Loucy (cell line): ENCODE measurements at regions not wholly inside any gene's neighbourhood (a gene's known extent, or its start where the extent isn't known, plus 50 kb on each side); places are given as distances from the start of the nearest gene placed in this dataset.
"Not testable (repeated sequence)": the region's sequence is repeated elsewhere in the genome, so short reads cannot be mapped to it uniquely, and the experiment has no call there.

Experiments used
- H2AFZ ChIP-seq: fragments of 200-600 bp; sonication (generic); 2 replicates; pipeline ENCODE4 v1.6.0; 2016; ENCODE audit warnings: antibody characterized with exemption, mild to moderate bottlenecking, low read length, moderate library complexity
- H3F3A ChIP-seq: fragments of 200-600 bp; 2 replicates; pipeline ENCODE4 v1.6.0; 2016; ENCODE audit warnings: antibody characterized with exemption, low read depth, mild to moderate bottlenecking
- H3K27me3 ChIP-seq: fragments of 200-600 bp; sonication (generic); 2 replicates; pipeline ENCODE4 v1.6.1; 2014; ENCODE audit warnings: low read length, mild to moderate bottlenecking; ENCODE audit not compliant: insufficient read depth, poor library complexity, severe bottlenecking
- H3K36me3 ChIP-seq: fragments of 200-600 bp; sonication (generic); 2 replicates; pipeline ENCODE4 v1.6.1; 2016; ENCODE audit warnings: low read length; ENCODE audit not compliant: insufficient read depth
- H3K4me1 ChIP-seq: fragments of 200-600 bp; sonication (generic); 2 replicates; pipeline ENCODE4 v1.5.1; 2014; ENCODE audit warnings: low read length, mild to moderate bottlenecking; ENCODE audit not compliant: insufficient read depth, poor library complexity, severe bottlenecking
- H3K4me2 ChIP-seq: fragments of 200-600 bp; sonication (generic); 2 replicates; pipeline ENCODE4 v1.6.0; 2014; ENCODE audit warnings: antibody characterized with exemption, low read length, low read depth, mild to moderate bottlenecking; ENCODE audit not compliant: poor library complexity, severe bottlenecking
- H3K4me3 ChIP-seq: fragments of 200-600 bp; sonication (generic); 2 replicates; pipeline ENCODE4 v1.5.1; 2014; ENCODE audit warnings: low read length, mild to moderate bottlenecking, mixed read lengths; ENCODE audit not compliant: poor library complexity, severe bottlenecking
- H3K79me2 ChIP-seq: fragments of 200-600 bp; sonication (generic); 2 replicates; pipeline ENCODE4 v1.6.1; 2014; ENCODE audit warnings: low read length; ENCODE audit not compliant: insufficient read depth
- H3K9ac ChIP-seq: fragments of 200-600 bp; sonication (generic); 2 replicates; pipeline ENCODE4 v1.6.0; 2014; ENCODE audit warnings: mild to moderate bottlenecking, low read depth, low read length, moderate library complexity; ENCODE audit not compliant: poor library complexity, severe bottlenecking
- H3K9me2 ChIP-seq: fragments of 200-600 bp; sonication (generic); replicated peaks from 2 replicates; pipeline ENCODE4 v1.6.1; 2016; ENCODE audit warnings: low read depth, low read length, mixed read lengths
- H3K9me3 ChIP-seq: fragments of 200-600 bp; sonication (generic); 2 replicates; pipeline ENCODE4 v1.6.1; 2014; ENCODE audit warnings: mild to moderate bottlenecking, antibody characterized with exemption, low read length, low read depth; ENCODE audit not compliant: insufficient read depth
- H4K20me1 ChIP-seq: fragments of 200-600 bp; sonication (generic); 2 replicates; pipeline ENCODE4 v1.6.0; 2014; ENCODE audit warnings: antibody characterized with exemption, low read length, mild to moderate bottlenecking; ENCODE audit not compliant: insufficient read depth, poor library complexity, severe bottlenecking
- EZH2phosphoT487 ChIP-seq: fragments of 200-600 bp; IDR thresholded peaks from 2 replicates; pipeline ENCODE4 v1.6.1; 2018; ENCODE audit warnings: antibody characterized with exemption, mild to moderate bottlenecking, moderate library complexity, borderline replicate concordance
- TF ChIP-seq, protein P1 (sequence below): fragments of 200-600 bp; sonication (generic); conservative IDR thresholded peaks from 2 replicates; pipeline ENCODE4 v1.5.1; 2014; ENCODE audit warnings: mild to moderate bottlenecking, antibody characterized with exemption, low read length

DNA sequence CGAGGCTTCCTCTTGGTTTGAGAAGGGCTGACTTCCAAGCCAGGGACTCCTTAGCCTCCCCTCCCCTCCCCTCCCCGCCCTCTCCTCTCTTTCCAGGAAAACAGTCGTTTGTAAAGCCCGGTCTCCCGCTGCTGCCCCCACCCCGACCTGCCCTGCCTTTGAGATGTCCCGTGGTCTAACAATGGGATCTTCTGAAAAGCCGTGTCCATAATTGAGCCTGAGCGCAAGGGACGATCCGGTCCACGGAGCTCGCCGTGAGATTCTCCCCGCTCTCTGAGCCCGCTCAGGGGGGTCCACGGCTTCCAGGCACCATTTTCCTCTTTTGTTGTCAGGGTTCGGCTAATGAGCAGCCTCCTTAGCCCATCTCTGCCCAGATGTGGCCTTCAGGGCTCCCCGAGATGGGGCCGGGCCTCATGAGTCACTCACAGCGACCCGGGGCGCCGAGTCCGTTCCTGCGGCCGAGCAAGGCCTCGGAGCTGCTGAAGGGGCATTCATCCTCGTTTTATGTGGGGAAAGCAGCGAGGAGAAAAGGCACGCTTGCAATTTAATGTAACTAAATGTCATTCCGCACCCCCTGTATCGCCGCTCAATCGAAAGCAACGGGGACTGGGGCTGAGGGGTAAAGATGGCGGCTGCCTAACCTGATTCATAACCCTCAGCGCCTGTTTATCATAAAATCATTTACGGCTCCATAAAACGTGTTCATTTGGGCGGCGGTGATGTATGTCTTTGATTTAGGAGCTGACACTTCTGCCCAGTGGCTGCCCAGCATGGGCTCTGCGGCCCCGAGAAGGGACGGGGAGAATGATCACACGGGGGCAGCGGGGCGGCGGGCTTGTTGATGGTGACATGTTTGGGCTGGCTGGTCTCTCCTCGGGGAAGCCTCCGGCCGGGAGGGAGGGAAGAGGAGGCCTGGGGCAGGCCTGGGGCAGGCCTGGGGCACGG is 232.6 kb upstream of the C1orf174 start:
- Histone ChIP-seq H4K20me1 (no peaks in the 10 kb centered on the region), H3F3A (no peaks in the 10 kb centered on the region), H3K27me3 (no peaks in the 10 kb centered on the region), H3K36me3 (no peaks in the 10 kb centered on the region), H3K9ac (no peak overlapping the region), H3K9me3 (no peaks in the 10 kb centered on the region), H3K79me2 (no peaks in the 10 kb centered on the region), H3K4me3 (no peak overlapping the region), H3K9me2 (no peaks in the 10 kb centered on the region), H3K4me2 (no peak overlapping the region), H2AFZ (no peak overlapping the region), H3K4me1 (no peaks in the 10 kb centered on the region)
- TF ChIP-seq EZH2phosphoT487: no peak
- TF ChIP-seq, protein P1, sequence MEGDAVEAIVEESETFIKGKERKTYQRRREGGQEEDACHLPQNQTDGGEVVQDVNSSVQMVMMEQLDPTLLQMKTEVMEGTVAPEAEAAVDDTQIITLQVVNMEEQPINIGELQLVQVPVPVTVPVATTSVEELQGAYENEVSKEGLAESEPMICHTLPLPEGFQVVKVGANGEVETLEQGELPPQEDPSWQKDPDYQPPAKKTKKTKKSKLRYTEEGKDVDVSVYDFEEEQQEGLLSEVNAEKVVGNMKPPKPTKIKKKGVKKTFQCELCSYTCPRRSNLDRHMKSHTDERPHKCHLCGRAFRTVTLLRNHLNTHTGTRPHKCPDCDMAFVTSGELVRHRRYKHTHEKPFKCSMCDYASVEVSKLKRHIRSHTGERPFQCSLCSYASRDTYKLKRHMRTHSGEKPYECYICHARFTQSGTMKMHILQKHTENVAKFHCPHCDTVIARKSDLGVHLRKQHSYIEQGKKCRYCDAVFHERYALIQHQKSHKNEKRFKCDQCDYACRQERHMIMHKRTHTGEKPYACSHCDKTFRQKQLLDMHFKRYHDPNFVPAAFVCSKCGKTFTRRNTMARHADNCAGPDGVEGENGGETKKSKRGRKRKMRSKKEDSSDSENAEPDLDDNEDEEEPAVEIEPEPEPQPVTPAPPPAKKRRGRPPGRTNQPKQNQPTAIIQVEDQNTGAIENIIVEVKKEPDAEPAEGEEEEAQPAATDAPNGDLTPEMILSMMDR: no peak

DNA sequence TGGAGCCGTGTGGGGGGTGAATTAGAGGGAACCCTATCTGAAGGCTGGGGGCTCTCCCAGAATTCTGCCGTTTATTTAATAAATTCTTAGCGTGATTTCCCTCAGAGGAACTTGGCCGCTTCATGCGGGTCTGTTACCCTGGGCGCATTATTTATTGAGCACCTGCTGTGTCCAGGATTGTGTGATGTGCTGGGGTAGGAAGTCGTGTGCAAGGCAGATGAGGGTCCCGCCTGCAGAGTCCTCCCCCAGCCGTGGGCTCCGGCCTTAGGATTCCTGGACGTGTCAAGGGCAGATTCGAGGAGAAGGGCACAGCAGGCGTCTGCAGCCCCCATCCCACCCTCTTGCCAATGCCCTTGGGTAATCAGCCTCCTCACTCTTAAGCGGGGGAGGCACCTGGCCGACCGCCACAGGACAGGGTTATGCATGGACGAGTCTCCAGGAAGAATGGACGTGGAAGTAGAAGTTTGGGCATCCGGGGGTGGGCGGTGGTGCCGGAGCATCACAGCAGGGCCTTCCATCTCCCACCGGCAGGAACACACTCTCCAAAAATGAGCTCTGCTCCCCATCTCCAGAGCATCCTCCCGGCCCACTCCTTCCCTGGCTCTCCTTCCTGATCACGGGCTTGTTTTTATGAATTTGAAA is 233.3 kb upstream of the C1orf174 start:
- H3K4me2 ChIP-seq: no peak overlapping the region
- no peaks in the 10 kb centered on the region for H3K79me2 ChIP-seq
- H2AFZ ChIP-seq: no peak overlapping the region
- peaks cover 6% of the 10 kb centered on the region for H3K4me1 ChIP-seq
- H3K9ac ChIP-seq: no peak overlapping the region
- no peak overlapping the region for H3K4me3 ChIP-seq
- no peaks in the 10 kb centered on the region for H3K36me3 ChIP-seq
- no peaks in the 10 kb centered on the region for H3K9me2 ChIP-seq
- TF ChIP-seq, protein P1: no peak
- no peak for TF ChIP-seq EZH2phosphoT487
- H3F3A ChIP-seq: no peaks in the 10 kb centered on the region
- H3K9me3 ChIP-seq: no peaks in the 10 kb centered on the region
- H3K27me3 ChIP-seq: no peaks in the 10 kb centered on the region
- no peaks in the 10 kb centered on the region for H4K20me1 ChIP-seq

DNA sequence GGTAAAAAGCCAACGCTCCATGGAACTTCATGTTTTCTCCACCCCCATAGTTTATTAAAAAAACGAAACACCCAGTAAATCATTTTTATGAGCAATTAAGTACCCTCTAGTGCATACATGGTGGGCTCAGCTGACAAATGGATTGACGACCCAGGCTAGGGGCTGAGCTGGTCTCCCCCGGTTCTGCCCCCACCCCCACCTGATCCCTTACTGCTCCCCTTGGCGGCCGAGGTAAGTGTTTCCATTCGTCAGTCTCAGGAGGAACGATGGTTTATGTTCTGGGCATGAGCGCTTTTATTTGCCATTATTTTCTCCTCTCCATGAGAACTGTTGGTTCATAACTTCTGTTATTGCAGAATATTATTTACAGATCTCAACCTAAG is 233.9 kb upstream of the C1orf174 start:
- Histone ChIP-seq H2AFZ (no peak overlapping the region), H3K27me3 (no peaks in the 10 kb centered on the region), H3K4me3 (no peak overlapping the region), H3K79me2 (no peaks in the 10 kb centered on the region), H3K9ac (no peak overlapping the region), H3K36me3 (no peaks in the 10 kb centered on the region), H3K9me2 (no peaks in the 10 kb centered on the region), H3K4me1 (peaks cover 11% of the 10 kb centered on the region), H4K20me1 (no peaks in the 10 kb centered on the region), H3K4me2 (no peak overlapping the region), H3K9me3 (no peaks in the 10 kb centered on the region), H3F3A (no peaks in the 10 kb centered on the region)
- TF ChIP-seq, protein P1: no peak
- TF ChIP-seq EZH2phosphoT487: no peak

DNA sequence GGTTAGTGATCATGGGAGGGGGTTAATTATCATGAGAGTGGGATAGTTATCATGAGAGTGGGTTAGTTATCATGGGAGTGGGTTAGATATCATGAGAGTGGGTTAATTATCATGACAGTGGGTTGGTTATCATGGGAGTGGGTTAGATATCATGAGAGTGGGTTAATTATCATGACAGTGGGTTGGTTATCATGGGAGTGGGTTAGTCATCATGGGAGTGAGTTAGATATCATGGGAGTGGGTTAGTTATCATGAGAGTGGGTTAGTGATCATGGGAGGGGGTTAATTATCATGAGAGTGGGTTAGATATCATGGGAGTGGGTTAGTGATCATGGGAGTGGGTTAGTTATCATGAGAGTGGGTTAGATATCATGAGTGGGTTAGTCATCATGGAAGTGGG is 235.8 kb upstream of the C1orf174 start:
- H3K27me3 ChIP-seq, H2AFZ ChIP-seq, H3F3A ChIP-seq, H3K9me3 ChIP-seq, H3K4me2 ChIP-seq, H4K20me1 ChIP-seq, H3K4me3 ChIP-seq, H3K9ac ChIP-seq, H3K36me3 ChIP-seq, H3K79me2 ChIP-seq, H3K9me2 ChIP-seq: not testable (repeated sequence)
- peaks cover 17% of the 10 kb centered on the region for H3K4me1 ChIP-seq
